ENCODE measurements at regions not wholly inside any gene's neighbourhood (a gene's known extent, or its start where the extent isn't known, plus 50 kb on each side); places are given as distances from the start of the nearest gene placed in this dataset.

DNA sequence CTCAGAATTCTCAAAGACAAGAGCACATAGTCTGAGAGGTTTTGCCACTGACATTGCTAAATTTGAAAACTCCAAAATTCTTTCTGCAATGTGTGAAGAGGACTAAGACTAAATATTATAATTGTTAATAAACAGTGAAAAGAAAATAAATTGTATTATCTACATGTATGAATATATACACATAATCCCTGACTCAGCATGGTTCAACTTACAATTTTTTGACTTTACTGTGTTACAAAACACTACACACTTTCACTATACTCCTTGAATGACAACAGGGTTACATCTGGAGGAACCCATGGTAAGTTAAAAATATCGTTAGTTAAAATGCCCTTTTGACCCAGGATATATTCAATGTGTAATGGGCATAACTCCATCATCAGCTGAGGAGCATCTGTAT is 2017.2 kb upstream of the TENM3 start:
- intact Hi-C loops (cut with DNase I; ENCODE audit: low total_unique reads): no loop called here
- TF ChIP-seq, protein P1, sequence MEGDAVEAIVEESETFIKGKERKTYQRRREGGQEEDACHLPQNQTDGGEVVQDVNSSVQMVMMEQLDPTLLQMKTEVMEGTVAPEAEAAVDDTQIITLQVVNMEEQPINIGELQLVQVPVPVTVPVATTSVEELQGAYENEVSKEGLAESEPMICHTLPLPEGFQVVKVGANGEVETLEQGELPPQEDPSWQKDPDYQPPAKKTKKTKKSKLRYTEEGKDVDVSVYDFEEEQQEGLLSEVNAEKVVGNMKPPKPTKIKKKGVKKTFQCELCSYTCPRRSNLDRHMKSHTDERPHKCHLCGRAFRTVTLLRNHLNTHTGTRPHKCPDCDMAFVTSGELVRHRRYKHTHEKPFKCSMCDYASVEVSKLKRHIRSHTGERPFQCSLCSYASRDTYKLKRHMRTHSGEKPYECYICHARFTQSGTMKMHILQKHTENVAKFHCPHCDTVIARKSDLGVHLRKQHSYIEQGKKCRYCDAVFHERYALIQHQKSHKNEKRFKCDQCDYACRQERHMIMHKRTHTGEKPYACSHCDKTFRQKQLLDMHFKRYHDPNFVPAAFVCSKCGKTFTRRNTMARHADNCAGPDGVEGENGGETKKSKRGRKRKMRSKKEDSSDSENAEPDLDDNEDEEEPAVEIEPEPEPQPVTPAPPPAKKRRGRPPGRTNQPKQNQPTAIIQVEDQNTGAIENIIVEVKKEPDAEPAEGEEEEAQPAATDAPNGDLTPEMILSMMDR (IDR thresholded peaks at IDR 0.05): no peak
- TF ChIP-seq POLR2A (IDR thresholded peaks at IDR 0.05): no peak
- DNase-seq (ENCODE audit: low spot score in 2 of 2): no peak
- no peak overlapping the region for H3K4me3 ChIP-seq (ENCODE audit: low read depth, poor library complexity, severe bottlenecking)
- 67 to 69% methylated on average over 1 of the region's 1 CpG for WGBS, 2 donors

DNA sequence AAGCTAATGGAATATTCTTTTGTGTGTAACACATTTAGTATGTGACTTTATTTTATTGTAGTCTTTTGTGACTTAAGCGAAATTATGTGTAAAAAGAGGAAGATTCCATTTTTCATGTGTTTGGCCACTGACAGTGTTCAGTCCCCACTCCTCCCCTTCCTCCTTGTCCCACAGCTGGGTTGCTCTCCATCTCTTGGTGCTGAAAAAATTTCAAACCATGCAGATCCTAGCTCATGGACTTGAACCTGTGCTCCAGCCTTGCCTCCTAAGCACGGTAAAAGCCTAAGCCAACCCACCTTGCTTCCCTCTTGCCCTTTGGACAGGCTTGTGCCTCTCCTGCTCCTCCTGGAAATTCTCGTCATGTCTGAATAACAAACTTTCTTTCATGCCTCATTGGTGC is 2008.5 kb upstream of the TENM3 start:
- no peak for TF ChIP-seq POLR2A (IDR thresholded peaks at IDR 0.05)
- TF ChIP-seq, protein P1 (IDR thresholded peaks at IDR 0.05): no peak
- intact Hi-C loops (cut with DNase I; ENCODE audit: low total_unique reads): no loop called here
- WGBS, 2 donors: 54 to 81% methylated on average over 3 of the region's 3 CpGs
- H3K4me3 ChIP-seq (ENCODE audit: low read depth, poor library complexity, severe bottlenecking): no peak overlapping the region
- no peak for DNase-seq (ENCODE audit: low spot score in 2 of 2)

DNA sequence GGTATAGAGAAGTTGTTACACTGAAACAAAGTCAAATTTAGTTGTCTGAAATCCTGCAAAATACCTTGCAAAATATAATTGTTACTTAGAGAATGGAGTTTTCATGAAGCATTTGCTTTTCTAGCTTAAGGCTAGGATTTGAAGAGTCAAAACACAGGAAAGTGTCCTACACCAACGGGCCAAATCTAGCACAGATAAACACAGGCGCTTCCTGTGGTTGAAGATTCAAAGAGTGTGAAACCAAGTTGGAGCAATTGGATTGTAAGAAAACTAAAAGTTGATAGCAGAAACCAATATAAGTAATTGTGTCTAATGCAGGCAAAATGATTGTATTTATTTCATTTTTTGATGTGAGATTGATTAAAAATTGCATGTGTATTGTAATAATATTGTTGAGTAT is 2002.5 kb upstream of the TENM3 start:
- no peak for DNase-seq (ENCODE audit: low spot score in 2 of 2)
- no peak for TF ChIP-seq POLR2A (IDR thresholded peaks at IDR 0.05)
- TF ChIP-seq, protein P1 (IDR thresholded peaks at IDR 0.05): no peak
- WGBS, 2 donors: 62 to 72% methylated on average over 2 of the region's 2 CpGs
- intact Hi-C loops (cut with DNase I; ENCODE audit: low total_unique reads): no loop called here
- H3K4me3 ChIP-seq (ENCODE audit: low read depth, poor library complexity, severe bottlenecking): no peak overlapping the region

DNA sequence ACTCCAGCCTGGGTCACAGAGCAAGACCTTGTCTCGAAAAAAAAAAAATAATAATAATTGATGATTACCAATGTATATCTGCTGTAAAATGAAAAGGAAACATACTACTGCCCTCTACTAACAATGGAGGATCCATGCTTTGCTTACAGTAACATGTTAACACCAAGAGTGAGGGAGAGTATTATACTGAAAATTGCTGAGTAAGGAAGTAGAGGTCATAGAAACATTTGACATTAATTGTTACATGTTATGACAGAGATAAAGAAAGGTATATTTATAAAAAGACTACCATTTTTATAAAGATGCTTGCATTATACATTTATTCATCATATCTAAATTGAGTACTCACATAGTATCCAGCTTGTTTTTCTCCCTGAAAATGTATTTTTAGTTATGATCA is 1989.8 kb upstream of the TENM3 start:
- no peak overlapping the region for H3K4me3 ChIP-seq (ENCODE audit: low read depth, poor library complexity, severe bottlenecking)
- 72 to 85% methylated on average over 1 of the region's 1 CpG for WGBS, 2 donors
- no peak for TF ChIP-seq POLR2A (IDR thresholded peaks at IDR 0.05)
- DNase-seq (ENCODE audit: low spot score in 2 of 2): no peak
- intact Hi-C loops (cut with DNase I; ENCODE audit: low total_unique reads): no loop called here

DNA sequence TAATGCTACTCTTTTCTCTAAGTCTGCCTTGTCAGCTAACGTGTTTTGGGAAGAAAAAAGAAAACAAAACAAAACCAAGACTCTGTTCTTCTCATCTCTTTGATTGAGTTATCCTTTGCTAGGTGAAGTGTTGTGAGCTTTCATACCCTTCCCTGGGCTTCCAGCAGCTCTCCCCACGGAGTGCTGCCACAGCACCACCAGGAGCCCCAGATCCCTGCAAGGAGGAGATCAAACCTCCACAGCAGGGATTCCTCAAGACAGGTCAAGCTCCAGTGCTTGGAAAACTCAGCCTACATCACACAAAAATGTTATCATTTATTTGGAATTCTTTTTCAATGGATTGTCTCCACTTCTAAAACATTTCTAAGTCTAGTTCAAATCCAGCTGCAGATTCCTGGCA is 1981.9 kb upstream of the TENM3 start:
- intact Hi-C loops (cut with DNase I; ENCODE audit: low total_unique reads): no loop called here
- TF ChIP-seq POLR2A (IDR thresholded peaks at IDR 0.05): no peak
- TF ChIP-seq, protein P1 (IDR thresholded peaks at IDR 0.05): no peak
- DNase-seq (ENCODE audit: low spot score in 2 of 2): no peak
- 39 to 46% methylated on average over 2 of the region's 2 CpGs for WGBS, 2 donors
- no peak overlapping the region for H3K4me3 ChIP-seq (ENCODE audit: low read depth, poor library complexity, severe bottlenecking)

DNA sequence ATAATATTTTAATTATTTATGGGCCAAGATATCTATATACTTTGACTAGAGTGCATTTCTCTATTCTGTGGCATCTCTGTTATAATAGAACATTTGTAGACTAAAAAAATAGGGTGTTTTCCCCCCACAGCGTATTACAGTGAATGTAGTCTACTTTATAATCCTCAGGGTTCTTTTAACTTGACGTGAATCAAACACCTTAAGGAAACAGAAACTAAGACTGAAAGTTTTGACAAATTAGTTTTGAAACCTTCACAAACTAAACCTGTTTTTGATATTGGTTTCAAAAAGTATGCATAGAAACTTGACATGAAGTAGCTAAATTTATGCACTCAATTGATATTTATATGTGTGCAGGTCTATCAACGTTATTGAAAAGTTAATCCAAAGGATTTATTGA is 1963.1 kb upstream of the TENM3 start:
- TF ChIP-seq, protein P1 (IDR thresholded peaks at IDR 0.05): no peak
- no peak for TF ChIP-seq POLR2A (IDR thresholded peaks at IDR 0.05)
- intact Hi-C loops (cut with DNase I; ENCODE audit: low total_unique reads): no loop called here
- WGBS, 2 donors: 59 to 60% methylated on average over 3 of the region's 3 CpGs
- H3K4me3 ChIP-seq (ENCODE audit: low read depth, poor library complexity, severe bottlenecking): no peak overlapping the region
- DNase-seq (ENCODE audit: low spot score in 2 of 2): no peak
